Mesenchymal stem cell (in vitro differentiated cells and primary cell): ENCODE measurements at regions not wholly inside any gene's neighbourhood (a gene's known extent, or its start where the extent isn't known, plus 50 kb on each side); places are given as distances from the start of the nearest gene placed in this dataset.
A peak's percentile ranks its signal among the peaks of the same experiment; 100 is the strongest.

Experiments
- DNase-seq: peaks from one replicate; pipeline ENCODE4 v3.0.0-alpha.2; 2013
- H2AFZ ChIP-seq: one replicate; pipeline ENCODE4 v1.6.1; 2013; ENCODE audit warnings: low read depth, mild to moderate bottlenecking, control low read depth, inconsistent platforms, low read length, moderate library complexity
- H2AK5ac ChIP-seq: 2 replicates; pipeline ENCODE4 v1.6.1; 2013; ENCODE audit warnings: low read length, moderate library complexity, mild to moderate bottlenecking, inconsistent platforms; ENCODE audit not compliant: severe bottlenecking
- H2BK120ac ChIP-seq: one replicate; pipeline ENCODE4 v1.6.1; 2013; ENCODE audit warnings: low read depth, mild to moderate bottlenecking, inconsistent platforms, low read length, moderate library complexity
- H2BK12ac ChIP-seq, 2 experiments: one replicate each; pipeline ENCODE4 v1.6.1; 2013; ENCODE audit warnings: inconsistent platforms in 2 of 2, low read length in 2 of 2, mild to moderate bottlenecking in 2 of 2, moderate library complexity in 2 of 2, control low read depth in 1 of 2
- H2BK15ac ChIP-seq: one replicate; pipeline ENCODE4 v1.6.1; 2013; ENCODE audit warnings: mild to moderate bottlenecking, low read depth, inconsistent platforms; ENCODE audit not compliant: poor library complexity, severe bottlenecking
- H2BK5ac ChIP-seq: 2 replicates; pipeline ENCODE4 v1.6.1; 2013; ENCODE audit warnings: low read depth, mild to moderate bottlenecking, low read length, control low read depth, inconsistent platforms; ENCODE audit not compliant: poor library complexity, severe bottlenecking
- H3K14ac ChIP-seq, 2 experiments: one replicate each; pipeline ENCODE4 v1.6.1; 2013; ENCODE audit warnings: inconsistent platforms in 2 of 2, low read length in 2 of 2, control low read depth in 1 of 2, mild to moderate bottlenecking in 1 of 2, moderate library complexity in 1 of 2
- H3K18ac ChIP-seq, 2 experiments: one replicate each; pipeline ENCODE4 v1.6.1; 2013; ENCODE audit warnings: inconsistent platforms in 2 of 2, low read length in 2 of 2, control low read depth in 1 of 2, low read depth in 1 of 2, mild to moderate bottlenecking in 1 of 2
- H3K23ac ChIP-seq, 2 experiments: one replicate each; pipeline ENCODE4 v1.6.1; 2013; ENCODE audit warnings: inconsistent platforms in 2 of 2, low read length in 2 of 2, mild to moderate bottlenecking in 2 of 2, moderate library complexity in 2 of 2, control low read depth in 1 of 2
- H3K27ac ChIP-seq: 2 replicates; pipeline ENCODE4 v1.5.1; 2013; ENCODE audit warnings: mild to moderate bottlenecking, moderate library complexity, low read length, control low read depth, inconsistent platforms; ENCODE audit not compliant: poor library complexity, severe bottlenecking
- H3K27me3 ChIP-seq, 2 experiments: 2 replicates each; pipeline versions ENCODE4 v1.6.1 to v1.7.0; 2013; ENCODE audit warnings: low read length in 2 of 2, mild to moderate bottlenecking in 2 of 2, moderate library complexity in 2 of 2, control low read depth in 1 of 2, inconsistent platforms in 1 of 2; ENCODE audit not compliant: control insufficient read depth in 1 of 2, insufficient read depth in 1 of 2
- H3K36me3 ChIP-seq, 2 experiments: 2 replicates each; pipeline versions ENCODE4 v1.6.1 to v1.7.0; 2013; ENCODE audit warnings: low read length in 2 of 2, control low read depth in 1 of 2, inconsistent platforms in 1 of 2, low read depth in 1 of 2, mild to moderate bottlenecking in 1 of 2; ENCODE audit not compliant: insufficient read depth in 2 of 2, control insufficient read depth in 1 of 2
- H3K4ac ChIP-seq, 2 experiments: one replicate each; pipeline ENCODE4 v1.6.1; 2013; ENCODE audit warnings: inconsistent platforms in 2 of 2, low read length in 2 of 2, mild to moderate bottlenecking in 2 of 2, moderate library complexity in 2 of 2, control low read depth in 1 of 2, low read depth in 1 of 2
- H3K4me1 ChIP-seq: 2 replicates; pipeline ENCODE4 v1.6.1; 2013; ENCODE audit warnings: low read depth, low read length, control low read depth; ENCODE audit not compliant: control insufficient read depth, insufficient read depth
- H3K4me2 ChIP-seq: 2 replicates; pipeline ENCODE4 v1.6.1; 2013; ENCODE audit warnings: low read length, mild to moderate bottlenecking, inconsistent platforms; ENCODE audit not compliant: poor library complexity, severe bottlenecking
- H3K4me3 ChIP-seq, 2 experiments: 2 replicates each; pipeline versions ENCODE4 v1.5.1 to v1.7.0; 2013; ENCODE audit warnings: low read length in 2 of 2, mild to moderate bottlenecking in 2 of 2, control low read depth in 1 of 2, low read depth in 1 of 2; ENCODE audit not compliant: insufficient read depth in 1 of 2
- H3K79me1 ChIP-seq: replicated peaks from 2 replicates; pipeline ENCODE4 v1.6.1; 2013; ENCODE audit warnings: mild to moderate bottlenecking, control low read depth, low read length, inconsistent platforms; ENCODE audit not compliant: poor library complexity, severe bottlenecking
- H3K9ac ChIP-seq: 2 replicates; pipeline ENCODE4 v1.7.0; 2013; ENCODE audit warnings: mild to moderate bottlenecking, low read length, moderate library complexity
- H3K9me3 ChIP-seq: 2 replicates; pipeline ENCODE4 v1.7.0; 2013; ENCODE audit warnings: mild to moderate bottlenecking, low read length; ENCODE audit not compliant: control insufficient read depth
- H4K8ac ChIP-seq: one replicate; pipeline ENCODE4 v1.6.1; 2013; ENCODE audit warnings: inconsistent platforms, mild to moderate bottlenecking, low read length, moderate library complexity
- H4K91ac ChIP-seq: one replicate; pipeline ENCODE4 v1.6.1; 2013; ENCODE audit warnings: mild to moderate bottlenecking, low read length, inconsistent platforms
- WGBS: methylation state at CpG from one replicate; pipeline ENCODE4 v1.1.7; 2013; ENCODE audit warnings: mixed read lengths; 5-methylcytosine and 5-hydroxymethylcytosine counted together

- Histone ChIP-seq H3K4me1 (no peaks in the 10 kb centered on the region), H3K9ac (no peak overlapping the region), H2AK5ac (no peak overlapping the region), H2BK5ac (no peak overlapping the region), H3K79me1 (no peaks in the 10 kb centered on the region), H2BK12ac (no peak overlapping the region), H3K27ac (no peak overlapping the region), H3K18ac (no peak overlapping the region), H2BK15ac (no peak overlapping the region), H3K14ac (no peak overlapping the region), H3K36me3 (no peaks in the 10 kb centered on the region), H4K8ac (no peak overlapping the region), H3K9me3 (no peaks in the 10 kb centered on the region), H3K27me3 (no peaks in the 10 kb centered on the region), H4K91ac (no peak overlapping the region), H2BK120ac (no peak overlapping the region), H3K4me2 (no peak overlapping the region), H3K4ac (no peak overlapping the region), H2AFZ (no peak overlapping the region), H3K4me3 (no peak overlapping the region), H3K23ac (no peak overlapping the region)
- DNase-seq: no peak
- WGBS: 81% methylated on average over 6 of the region's 7 CpGs
These were observed 220.2 kb upstream of the PIEZO2 start for GRCh38 chr18:11369556-11369955.

- Histone ChIP-seq H3K9me3 (no peaks in the 10 kb centered on the region), H3K14ac (no peak overlapping the region), H4K91ac (no peak overlapping the region), H3K9ac (no peak overlapping the region), H3K4me3 (no peak overlapping the region), H3K18ac (no peak overlapping the region), H3K36me3 (no peaks in the 10 kb centered on the region), H2AK5ac (no peak overlapping the region), H2BK5ac (no peak overlapping the region), H3K27ac (no peak overlapping the region), H3K4ac (no peak overlapping the region), H3K4me2 (no peak overlapping the region), H3K4me1 (no peaks in the 10 kb centered on the region), H2AFZ (no peak overlapping the region), H2BK15ac (no peak overlapping the region), H3K27me3 (no peaks in the 10 kb centered on the region), H3K79me1 (no peaks in the 10 kb centered on the region), H3K23ac (no peak overlapping the region), H2BK12ac (no peak overlapping the region), H4K8ac (no peak overlapping the region), H2BK120ac (no peak overlapping the region)
- no peak for DNase-seq
- WGBS: 81% methylated on average over 3 of the region's 4 CpGs
These were observed 218.7 kb upstream of the PIEZO2 start for GRCh38 chr18:11368020-11368419.

GRCh38 chr18:11367351-11367750 lies 218.0 kb upstream of the PIEZO2 start:
- Histone ChIP-seq H2BK15ac (no peak overlapping the region), H3K79me1 (no peaks in the 10 kb centered on the region), H2BK12ac (peak overlapping the region in 1 of 2 experiments; percentile 37), H3K4ac (peak overlapping the region in 1 of 2 experiments; percentile 60), H2BK5ac (no peak overlapping the region), H3K36me3 (no peaks in the 10 kb centered on the region), H3K14ac (no peak overlapping the region), H4K8ac (no peak overlapping the region), H4K91ac (no peak overlapping the region), H3K18ac (no peak overlapping the region), H2BK120ac (no peak overlapping the region), H3K27me3 (no peaks in the 10 kb centered on the region), H3K9ac (no peak overlapping the region), H3K9me3 (no peaks in the 10 kb centered on the region), H3K4me2 (no peak overlapping the region), H3K27ac (no peak overlapping the region), H3K4me1 (no peaks in the 10 kb centered on the region), H3K23ac (no peak overlapping the region), H2AFZ (no peak overlapping the region), H3K4me3 (no peak overlapping the region), H2AK5ac (no peak overlapping the region)
- no peak for DNase-seq

GRCh38 chr18:11366410-11366809 lies 217.0 kb upstream of the PIEZO2 start:
- H3K79me1 ChIP-seq: no peaks in the 10 kb centered on the region
- peak; percentile 86 for DNase-seq
- H3K36me3 ChIP-seq: no peaks in the 10 kb centered on the region
- no peaks in the 10 kb centered on the region for H3K4me1 ChIP-seq
- no peak overlapping the region for H2BK5ac ChIP-seq
- no peak overlapping the region for H3K14ac ChIP-seq
- H3K27ac ChIP-seq: peak overlapping the region; percentile 7
- no peak overlapping the region for H2AK5ac ChIP-seq
- WGBS: 29% methylated on average over 4 of the region's 4 CpGs
- H3K27me3 ChIP-seq: no peaks in the 10 kb centered on the region
- H3K4me2 ChIP-seq: no peak overlapping the region
- H2BK15ac ChIP-seq: no peak overlapping the region
- no peak overlapping the region for H2BK120ac ChIP-seq
- H3K23ac ChIP-seq: no peak overlapping the region
- H3K9ac ChIP-seq: no peak overlapping the region
- no peak overlapping the region for H2AFZ ChIP-seq
- no peaks in the 10 kb centered on the region for H3K9me3 ChIP-seq
- no peak overlapping the region for H3K4ac ChIP-seq
- no peak overlapping the region for H4K91ac ChIP-seq
- no peak overlapping the region for H3K18ac ChIP-seq
- H3K4me3 ChIP-seq: no peak overlapping the region
- no peak overlapping the region for H2BK12ac ChIP-seq
- no peak overlapping the region for H4K8ac ChIP-seq
